Kidney (tissue), 13 donors: ENCODE measurements at regions not wholly inside any gene's neighbourhood (a gene's known extent, or its start where the extent isn't known, plus 50 kb on each side); places are given as distances from the start of the nearest gene placed in this dataset.

Experiments
- DNase-seq, 5 donors: peaks; one replicate each; pipeline ENCODE4 v3.0.0-alpha.2; 2013 to 2020
- FAIRE-seq: peaks from 2 replicates; lab custom pipeline; 2012; peaks lifted over from hg19 to GRCh38; lab: Jason Lieb, UNC
- H3K27ac ChIP-seq, 2 donors: one replicate each; pipeline ENCODE4 v1.7.0; 2013; ENCODE audit warnings: low read depth in 2 of 2, low read length in 2 of 2, inconsistent platforms in 1 of 2
- H3K27me3 ChIP-seq: one replicate; pipeline ENCODE4 v1.7.1; 2013; ENCODE audit warnings: low read length, inconsistent platforms; ENCODE audit not compliant: control insufficient read depth, insufficient read depth
- H3K36me3 ChIP-seq, 3 donors: one replicate each; pipeline versions ENCODE4 v1.7.0 to v1.7.1; 2013; ENCODE audit warnings: low read length in 3 of 3, control low read depth in 1 of 3, inconsistent platforms in 1 of 3; ENCODE audit not compliant: insufficient read depth in 3 of 3, control insufficient read depth in 2 of 3
- H3K4me1 ChIP-seq, 3 donors: one replicate each; pipeline versions ENCODE4 v1.7.0 to v1.7.1; 2013; ENCODE audit warnings: low read length in 3 of 3, inconsistent platforms in 1 of 3, low read depth in 1 of 3; ENCODE audit not compliant: control insufficient read depth in 2 of 3, insufficient read depth in 2 of 3
- H3K4me3 ChIP-seq, 3 donors: one replicate each; pipeline versions ENCODE4 v1.7.0 to v1.8.1; 2013; ENCODE audit warnings: low read length in 3 of 3, control low read depth in 1 of 3, inconsistent platforms in 1 of 3
- H3K9ac ChIP-seq, 3 donors: one replicate each; pipeline versions ENCODE4 v1.7.0 to v1.7.1; 2013; ENCODE audit warnings: low read length in 3 of 3, control low read depth in 1 of 3, inconsistent platforms in 1 of 3
- H3K9me3 ChIP-seq, 3 donors: one replicate each; pipeline versions ENCODE4 v1.7.0 to v1.7.1; 2013; ENCODE audit warnings: low read length in 3 of 3, control low read depth in 1 of 3, inconsistent platforms in 1 of 3; ENCODE audit not compliant: control insufficient read depth in 2 of 3, insufficient read depth in 1 of 3
- intact Hi-C: fragments of 100-400 bp; cut with DNase I; formaldehyde crosslinking; loops from one replicate; pipeline ENCODE4 v1.11.1; 2022
- TF ChIP-seq, protein P1 (sequence below): IDR thresholded peaks from 3 replicates; pipeline ENCODE4 v1.5.1; 2012; ENCODE audit warnings: mild to moderate bottlenecking, moderate library complexity, borderline replicate concordance; ENCODE audit not compliant: insufficient read depth; ENCODE audit errors: extremely low read depth
- donor health status: control.
- donor health status: control.
- donor health status: control.
- donor health status: control.
- donor health status: control.
- donor health status: DM: yes; HTN: yes; CAD: no.
- donor health status: Normal renal cell carcinoma (clear cell type).

DNA sequence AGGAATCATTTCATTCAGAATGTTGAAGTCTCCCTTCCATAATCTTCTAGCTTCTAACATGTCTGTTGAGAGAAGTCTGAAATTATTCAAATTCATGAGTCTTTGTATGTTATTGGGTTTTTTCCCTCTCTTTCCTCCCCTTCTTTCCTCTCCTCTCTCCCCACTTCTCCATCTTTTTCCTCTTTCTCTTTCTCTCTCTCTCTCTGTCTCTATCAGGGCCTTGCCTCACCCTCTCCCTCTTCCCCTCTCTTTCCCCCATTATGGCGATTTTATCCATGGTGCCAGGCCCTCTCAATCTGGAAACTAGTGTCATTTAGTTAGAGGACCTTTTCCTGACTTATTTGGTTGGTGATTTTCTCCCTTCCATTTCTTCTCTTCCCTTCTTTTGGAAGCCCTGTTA is 147.3 kb downstream of the SST start:
- FAIRE-seq, result no peak

DNA sequence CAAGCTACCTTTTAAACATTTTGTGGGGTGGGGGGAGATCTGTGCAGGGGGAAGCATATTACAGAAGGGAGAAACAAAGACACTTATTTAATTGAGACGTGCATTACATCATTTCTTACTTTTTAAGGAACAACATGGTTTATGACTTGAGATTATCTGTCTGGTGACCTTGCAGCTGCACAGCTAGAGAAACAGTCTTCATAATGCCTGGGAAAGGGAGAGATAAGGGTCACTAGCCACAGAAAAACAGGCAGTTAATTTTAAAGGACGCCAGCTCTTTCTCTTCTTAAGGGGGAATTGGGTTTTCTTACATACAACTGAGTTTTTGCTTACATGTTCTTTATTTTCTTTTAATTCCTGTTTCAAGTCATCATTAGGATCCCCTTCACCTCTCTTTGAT is 147.9 kb downstream of the SST start:
- DNase-seq (peak in 2 of 5 donors; percentile 56 to 60), FAIRE-seq (no peak)
- no peaks in the 10 kb centered on the region for H3K9me3 ChIP-seq
- no peaks in the 10 kb centered on the region for H3K36me3 ChIP-seq
- H3K9ac ChIP-seq, result no peak overlapping the region
- H3K27me3 ChIP-seq, result no peaks in the 10 kb centered on the region
- TF ChIP-seq, protein P1, sequence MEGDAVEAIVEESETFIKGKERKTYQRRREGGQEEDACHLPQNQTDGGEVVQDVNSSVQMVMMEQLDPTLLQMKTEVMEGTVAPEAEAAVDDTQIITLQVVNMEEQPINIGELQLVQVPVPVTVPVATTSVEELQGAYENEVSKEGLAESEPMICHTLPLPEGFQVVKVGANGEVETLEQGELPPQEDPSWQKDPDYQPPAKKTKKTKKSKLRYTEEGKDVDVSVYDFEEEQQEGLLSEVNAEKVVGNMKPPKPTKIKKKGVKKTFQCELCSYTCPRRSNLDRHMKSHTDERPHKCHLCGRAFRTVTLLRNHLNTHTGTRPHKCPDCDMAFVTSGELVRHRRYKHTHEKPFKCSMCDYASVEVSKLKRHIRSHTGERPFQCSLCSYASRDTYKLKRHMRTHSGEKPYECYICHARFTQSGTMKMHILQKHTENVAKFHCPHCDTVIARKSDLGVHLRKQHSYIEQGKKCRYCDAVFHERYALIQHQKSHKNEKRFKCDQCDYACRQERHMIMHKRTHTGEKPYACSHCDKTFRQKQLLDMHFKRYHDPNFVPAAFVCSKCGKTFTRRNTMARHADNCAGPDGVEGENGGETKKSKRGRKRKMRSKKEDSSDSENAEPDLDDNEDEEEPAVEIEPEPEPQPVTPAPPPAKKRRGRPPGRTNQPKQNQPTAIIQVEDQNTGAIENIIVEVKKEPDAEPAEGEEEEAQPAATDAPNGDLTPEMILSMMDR, result no peak
- no peak overlapping the region for H3K4me3 ChIP-seq
- H3K4me1 ChIP-seq, result no peaks in the 10 kb centered on the region
- intact Hi-C loops, result no loop called here
- no peak overlapping the region for H3K27ac ChIP-seq

More for the DNA sequence above, 147.3 kb downstream of the SST start:
- no peak for DNase-seq
- intact Hi-C loops, result no loop called here
- Histone ChIP-seq H3K4me3 (no peak overlapping the region), H3K27ac (no peak overlapping the region), H3K9ac (no peak overlapping the region), H3K27me3 (no peaks in the 10 kb centered on the region), H3K36me3 (no peaks in the 10 kb centered on the region), H3K9me3 (no peaks in the 10 kb centered on the region), H3K4me1 (no peaks in the 10 kb centered on the region)
- TF ChIP-seq, protein P1, result no peak

DNA sequence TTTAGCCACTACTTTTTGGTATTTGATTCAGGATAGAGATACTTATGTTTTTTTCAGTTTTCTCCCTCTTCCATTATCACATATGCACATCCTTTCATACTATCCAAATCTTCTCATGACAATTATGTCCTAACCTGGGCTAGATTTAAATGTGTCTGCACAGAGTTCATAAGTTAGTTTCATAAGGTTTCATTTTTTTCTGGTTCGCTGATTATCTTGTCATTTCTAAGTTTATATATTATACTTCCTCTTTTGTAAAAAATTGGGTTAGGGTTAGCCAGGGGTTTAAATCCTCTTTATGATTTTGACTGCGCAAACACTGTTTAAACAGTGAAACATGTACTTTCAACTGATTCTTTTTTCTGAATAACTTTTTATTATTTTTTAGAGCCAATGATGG is 148.6 kb downstream of the SST start:
- H3K27ac ChIP-seq, result no peak overlapping the region
- no peak for FAIRE-seq
- no peaks in the 10 kb centered on the region for H3K27me3 ChIP-seq
- intact Hi-C loops, result no loop called here
- H3K4me3 ChIP-seq, result no peak overlapping the region
- H3K4me1 ChIP-seq, result no peaks in the 10 kb centered on the region
- no peaks in the 10 kb centered on the region for H3K9me3 ChIP-seq
- TF ChIP-seq, protein P1, result no peak
- no peak overlapping the region for H3K9ac ChIP-seq
- H3K36me3 ChIP-seq, result no peaks in the 10 kb centered on the region
- no peak for DNase-seq
